ENCODE measurements at regions not wholly inside any gene's neighbourhood (a gene's known extent, or its start where the extent isn't known, plus 50 kb on each side); places are given as distances from the start of the nearest gene placed in this dataset.

DNA sequence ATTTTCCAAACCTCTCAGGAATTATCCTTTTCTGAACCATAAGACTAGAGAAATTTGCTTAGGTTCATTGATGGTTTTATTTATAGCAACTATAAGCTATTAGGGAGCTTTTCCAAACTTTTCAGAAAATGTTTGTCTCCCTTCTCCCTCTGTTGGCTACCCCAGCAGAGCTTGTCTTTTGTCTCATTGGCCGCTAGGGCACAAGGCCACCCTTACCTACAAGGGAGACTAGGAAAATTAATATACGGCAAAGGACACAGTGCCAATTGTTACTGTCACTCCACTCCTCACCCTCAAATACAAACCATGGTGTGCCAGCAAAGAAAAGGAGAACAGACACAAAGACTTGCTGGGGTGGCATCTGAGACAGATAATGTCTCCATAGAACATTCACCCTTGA lies 471.4 kb downstream of the XPNPEP1 start:
- TF ChIP-seq CTCF (conservative IDR thresholded peaks at IDR 0.05 in 1 of 2, IDR thresholded peaks at IDR 0.05 in 1 of 2; ENCODE audit: extremely low read depth in 1 of 2, insufficient read depth in 1 of 2, low read depth in 1 of 2, low read length in 2 of 2) (no peak), EZH2 (IDR thresholded peaks at IDR 0.05; ENCODE audit: borderline replicate concordance, low read length) (no peak)
